ENCODE measurements at regions not wholly inside any gene's neighbourhood (a gene's known extent, or its start where the extent isn't known, plus 50 kb on each side); places are given as distances from the start of the nearest gene placed in this dataset.

- H3K36me3 ChIP-seq (ENCODE audit: insufficient read depth, insufficient read length, low read length) = no peaks in the 10 kb centered on the region
- no peak overlapping the region for H3K4me3 ChIP-seq (ENCODE audit: insufficient read length, low read depth)
- no peaks in the 10 kb centered on the region for H3K27me3 ChIP-seq (ENCODE audit: insufficient read depth, insufficient read length)
- no peaks in the 10 kb centered on the region for H3K4me1 ChIP-seq (ENCODE audit: insufficient read depth, insufficient read length)
- DNase-seq (ENCODE audit: low read depth, low spot score) = no peak
- H3K9ac ChIP-seq (ENCODE audit: insufficient read length, low read depth) = no peak overlapping the region
- no peaks in the 10 kb centered on the region for H3K9me3 ChIP-seq (ENCODE audit: insufficient read depth, low read length)
- TF ChIP-seq YY1 (IDR thresholded peaks at IDR 0.05; ENCODE audit: insufficient read depth, insufficient read length) (no peak), ZNF274 (IDR thresholded peaks at IDR 0.05; ENCODE audit: low read depth, low read length) (no peak), SUZ12 (IDR thresholded peaks at IDR 0.05; ENCODE audit: extremely low read depth, insufficient read depth, insufficient read length) (no peak)
Measured at GRCh38 chr14:98510392-98510791, 761.6 kb downstream of the BCL11B start.

- TF ChIP-seq ZNF274 (IDR thresholded peaks at IDR 0.05; ENCODE audit: low read depth, low read length) (no peak), SUZ12 (IDR thresholded peaks at IDR 0.05; ENCODE audit: extremely low read depth, insufficient read depth, insufficient read length) (no peak), YY1 (IDR thresholded peaks at IDR 0.05; ENCODE audit: insufficient read depth, insufficient read length) (no peak)
- no peaks in the 10 kb centered on the region for H3K36me3 ChIP-seq (ENCODE audit: insufficient read depth, insufficient read length, low read length)
- no peak overlapping the region for H3K4me3 ChIP-seq (ENCODE audit: insufficient read length, low read depth)
- no peak overlapping the region for H3K9ac ChIP-seq (ENCODE audit: insufficient read length, low read depth)
- H3K9me3 ChIP-seq (ENCODE audit: insufficient read depth, low read length) = no peaks in the 10 kb centered on the region
- no peak for DNase-seq (ENCODE audit: low read depth, low spot score)
- no peaks in the 10 kb centered on the region for H3K27me3 ChIP-seq (ENCODE audit: insufficient read depth, insufficient read length)
- H3K4me1 ChIP-seq (ENCODE audit: insufficient read depth, insufficient read length) = no peaks in the 10 kb centered on the region
Measured at GRCh38 chr14:98512501-98513251, 759.3 kb downstream of the BCL11B start.

GRCh38 chr14:98513558-98513957, 758.4 kb downstream of the BCL11B start:
- no peaks in the 10 kb centered on the region for H3K4me1 ChIP-seq (ENCODE audit: insufficient read depth, insufficient read length)
- no peak for DNase-seq (ENCODE audit: low read depth, low spot score)
- no peaks in the 10 kb centered on the region for H3K27me3 ChIP-seq (ENCODE audit: insufficient read depth, insufficient read length)
- H3K4me3 ChIP-seq (ENCODE audit: insufficient read length, low read depth) = no peak overlapping the region
- no peak overlapping the region for H3K9ac ChIP-seq (ENCODE audit: insufficient read length, low read depth)
- TF ChIP-seq SUZ12 (IDR thresholded peaks at IDR 0.05; ENCODE audit: extremely low read depth, insufficient read depth, insufficient read length) (no peak), ZNF274 (IDR thresholded peaks at IDR 0.05; ENCODE audit: low read depth, low read length) (no peak), YY1 (IDR thresholded peaks at IDR 0.05; ENCODE audit: insufficient read depth, insufficient read length) (no peak)
- H3K36me3 ChIP-seq (ENCODE audit: insufficient read depth, insufficient read length, low read length) = no peaks in the 10 kb centered on the region
- no peaks in the 10 kb centered on the region for H3K9me3 ChIP-seq (ENCODE audit: insufficient read depth, low read length)

GRCh38 chr14:98514016-98514415, 758.0 kb downstream of the BCL11B start:
- H3K4me3 ChIP-seq (ENCODE audit: insufficient read length, low read depth) = no peak overlapping the region
- no peaks in the 10 kb centered on the region for H3K4me1 ChIP-seq (ENCODE audit: insufficient read depth, insufficient read length)
- TF ChIP-seq SUZ12 (IDR thresholded peaks at IDR 0.05; ENCODE audit: extremely low read depth, insufficient read depth, insufficient read length) (no peak), YY1 (IDR thresholded peaks at IDR 0.05; ENCODE audit: insufficient read depth, insufficient read length) (no peak), ZNF274 (IDR thresholded peaks at IDR 0.05; ENCODE audit: low read depth, low read length) (no peak)
- H3K27me3 ChIP-seq (ENCODE audit: insufficient read depth, insufficient read length) = no peaks in the 10 kb centered on the region
- no peaks in the 10 kb centered on the region for H3K9me3 ChIP-seq (ENCODE audit: insufficient read depth, low read length)
- H3K36me3 ChIP-seq (ENCODE audit: insufficient read depth, insufficient read length, low read length) = no peaks in the 10 kb centered on the region
- no peak overlapping the region for H3K9ac ChIP-seq (ENCODE audit: insufficient read length, low read depth)
- no peak for DNase-seq (ENCODE audit: low read depth, low spot score)

GRCh38 chr14:98536256-98536655, 735.7 kb downstream of the BCL11B start:
- no peaks in the 10 kb centered on the region for H3K4me1 ChIP-seq (ENCODE audit: insufficient read depth, insufficient read length)
- H3K4me3 ChIP-seq (ENCODE audit: insufficient read length, low read depth) = no peak overlapping the region
- TF ChIP-seq YY1 (IDR thresholded peaks at IDR 0.05; ENCODE audit: insufficient read depth, insufficient read length) = no peak
- no peak for TF ChIP-seq ZNF274 (IDR thresholded peaks at IDR 0.05; ENCODE audit: low read depth, low read length)
- TF ChIP-seq SUZ12 (IDR thresholded peaks at IDR 0.05; ENCODE audit: extremely low read depth, insufficient read depth, insufficient read length) = no peak
- H3K9me3 ChIP-seq (ENCODE audit: insufficient read depth, low read length) = no peaks in the 10 kb centered on the region
- no peak for DNase-seq (ENCODE audit: low read depth, low spot score)
- no peaks in the 10 kb centered on the region for H3K27me3 ChIP-seq (ENCODE audit: insufficient read depth, insufficient read length)
- no peak overlapping the region for H3K9ac ChIP-seq (ENCODE audit: insufficient read length, low read depth)
- H3K36me3 ChIP-seq (ENCODE audit: insufficient read depth, insufficient read length, low read length) = no peaks in the 10 kb centered on the region

GRCh38 chr14:98542316-98542715, 729.7 kb downstream of the BCL11B start:
- no peak for DNase-seq (ENCODE audit: low read depth, low spot score)
- no peaks in the 10 kb centered on the region for H3K4me1 ChIP-seq (ENCODE audit: insufficient read depth, insufficient read length)

GRCh38 chr14:98543074-98543473, 728.9 kb downstream of the BCL11B start:
- H3K9ac ChIP-seq (ENCODE audit: insufficient read length, low read depth) = no peak overlapping the region
- H3K4me1 ChIP-seq (ENCODE audit: insufficient read depth, insufficient read length) = no peaks in the 10 kb centered on the region
- no peak for DNase-seq (ENCODE audit: low read depth, low spot score)
- H3K27me3 ChIP-seq (ENCODE audit: insufficient read depth, insufficient read length) = no peaks in the 10 kb centered on the region
- no peak for TF ChIP-seq SUZ12 (IDR thresholded peaks at IDR 0.05; ENCODE audit: extremely low read depth, insufficient read depth, insufficient read length)
- TF ChIP-seq YY1 (IDR thresholded peaks at IDR 0.05; ENCODE audit: insufficient read depth, insufficient read length) = no peak
- no peak for TF ChIP-seq ZNF274 (IDR thresholded peaks at IDR 0.05; ENCODE audit: low read depth, low read length)
- no peaks in the 10 kb centered on the region for H3K9me3 ChIP-seq (ENCODE audit: insufficient read depth, low read length)
- no peak overlapping the region for H3K4me3 ChIP-seq (ENCODE audit: insufficient read length, low read depth)
- H3K36me3 ChIP-seq (ENCODE audit: insufficient read depth, insufficient read length, low read length) = no peaks in the 10 kb centered on the region

More at GRCh38 chr14:98542316-98542715, 729.7 kb downstream of the BCL11B start:
- TF ChIP-seq SUZ12 (IDR thresholded peaks at IDR 0.05; ENCODE audit: extremely low read depth, insufficient read depth, insufficient read length) (no peak), YY1 (IDR thresholded peaks at IDR 0.05; ENCODE audit: insufficient read depth, insufficient read length) (no peak), ZNF274 (IDR thresholded peaks at IDR 0.05; ENCODE audit: low read depth, low read length) (no peak)
- Histone ChIP-seq H3K9me3 (ENCODE audit: insufficient read depth, low read length) (no peaks in the 10 kb centered on the region), H3K9ac (ENCODE audit: insufficient read length, low read depth) (no peak overlapping the region), H3K36me3 (ENCODE audit: insufficient read depth, insufficient read length, low read length) (no peaks in the 10 kb centered on the region), H3K27me3 (ENCODE audit: insufficient read depth, insufficient read length) (no peaks in the 10 kb centered on the region), H3K4me3 (ENCODE audit: insufficient read length, low read depth) (no peak overlapping the region)
